Cardiac septum (tissue), 1 donor: ENCODE measurements at regions not wholly inside any gene's neighbourhood (a gene's known extent, or its start where the extent isn't known, plus 50 kb on each side); places are given as distances from the start of the nearest gene placed in this dataset.

Source experiments
- DNase-seq: peaks from one replicate; pipeline ENCODE4 v3.0.0-alpha.2; 2020; ENCODE audit warnings: low spot score
- intact Hi-C: fragments of 100-400 bp; cut with DNase I; formaldehyde crosslinking; loops from one replicate; pipeline ENCODE4 v1.14.0; 2022
- donor health status: DM: no; HTN: no; CAD: no.

DNA sequence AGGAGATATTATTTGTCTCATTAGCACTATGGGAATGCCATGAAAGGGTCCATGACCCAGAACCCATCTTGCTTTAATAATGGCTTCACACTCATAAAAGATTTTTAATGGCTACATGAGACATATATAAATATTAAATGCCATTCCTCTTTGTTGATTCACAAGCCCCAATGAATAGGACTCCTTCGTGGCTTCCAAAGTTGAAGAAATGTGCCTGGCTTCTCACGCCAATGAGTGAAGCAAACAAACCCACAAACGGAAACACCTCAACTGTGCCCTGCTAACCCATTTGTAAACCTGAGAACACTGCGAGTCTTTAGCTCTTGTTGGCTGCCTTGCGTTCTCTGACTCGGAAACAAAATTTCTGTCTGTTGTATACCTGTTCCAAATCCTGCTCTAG is 381.7 kb upstream of the DDHD1 start:
- intact Hi-C loops, result loop anchor here (10.0 kb wide), 2 partner anchors 420 to 490 kb away; partner anchors contain the start of gene BMP4
- no peak for DNase-seq

- intact Hi-C loops, result loop anchor here (10.0 kb wide), 2 partner anchors 421 to 491 kb away; partner anchors contain the start of gene BMP4
These were observed 380.4 kb upstream of the DDHD1 start for GRCh38 chr14:53533384-53533970.

DNA sequence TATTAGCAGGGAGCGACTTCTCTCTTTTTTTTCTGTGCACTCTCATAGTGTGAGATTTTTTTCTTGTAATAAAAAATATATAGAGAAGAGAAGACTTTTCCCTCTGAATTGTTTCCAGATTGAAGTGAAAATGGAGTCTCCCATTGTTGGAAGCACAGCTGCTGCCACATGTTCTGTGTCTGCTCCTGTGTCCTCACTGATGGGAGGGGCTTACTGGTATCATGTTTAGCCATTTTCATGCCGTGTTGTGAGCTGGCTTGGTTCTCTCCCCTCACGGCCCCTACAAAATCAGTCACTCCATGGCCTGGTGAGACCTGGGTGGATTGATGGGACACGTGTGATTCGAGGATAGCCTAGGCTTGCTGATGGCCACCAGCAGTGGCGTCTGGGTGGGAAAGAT is 379.7 kb upstream of the DDHD1 start:
- no peak for DNase-seq
- intact Hi-C loops, result loop anchor here (10.0 kb wide), 2 partner anchors 422 to 492 kb away; partner anchors contain the start of gene BMP4

More at GRCh38 chr14:53533384-53533970, 380.4 kb upstream of the DDHD1 start:
- no peak for DNase-seq

GRCh38 chr14:53531730-53532129 is 378.6 kb upstream of the DDHD1 start:
- intact Hi-C loops, result loop anchor here (10.0 kb wide), 2 partner anchors 423 to 493 kb away; partner anchors contain the start of gene BMP4
- DNase-seq, result no peak

DNA sequence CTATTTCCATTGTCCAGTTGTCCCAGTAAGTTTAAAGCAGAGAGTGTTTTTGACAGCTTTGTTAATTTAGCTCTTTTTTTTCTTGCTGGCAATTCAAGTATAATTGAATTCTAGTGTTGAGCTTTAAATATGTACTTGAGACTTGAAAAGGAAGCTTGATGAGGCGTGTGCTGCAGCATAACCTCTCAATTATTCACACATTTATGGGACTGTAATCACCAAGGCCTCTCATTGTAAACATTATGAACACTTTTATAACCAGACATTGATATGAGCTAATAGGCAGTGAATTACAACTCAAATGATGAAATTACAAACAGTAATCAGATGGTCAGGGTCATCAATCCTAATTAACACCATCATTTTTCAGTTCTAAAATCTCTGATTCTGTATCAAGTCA is 378.0 kb upstream of the DDHD1 start:
- intact Hi-C loops, result loop anchor here (10.0 kb wide), 2 partner anchors 424 to 494 kb away; partner anchors contain the start of gene BMP4
- DNase-seq, result no peak

DNA sequence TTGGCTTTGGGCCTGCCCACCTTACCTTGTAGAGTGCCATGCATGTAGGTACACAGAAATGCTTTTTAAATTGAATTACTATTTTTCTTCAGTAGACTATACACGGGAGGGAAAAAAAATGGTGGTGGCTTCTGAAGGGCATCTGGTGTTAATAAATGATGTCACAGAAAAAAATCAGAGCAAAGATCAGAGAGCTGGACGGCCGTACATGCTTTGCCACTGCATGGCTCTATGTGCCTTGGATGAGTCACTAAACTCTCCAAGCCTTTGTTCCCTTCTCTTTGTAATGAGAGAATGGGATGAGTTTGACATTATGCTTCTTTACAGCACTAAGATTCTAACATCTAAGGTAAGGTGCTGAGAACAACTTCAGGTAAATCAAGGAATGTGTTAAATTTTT is 376.4 kb upstream of the DDHD1 start:
- intact Hi-C loops, result no loop called here

GRCh38 chr14:53528185-53528671 is 375.1 kb upstream of the DDHD1 start:
- intact Hi-C loops, result no loop called here
- DNase-seq, result no peak

More for the DNA sequence above, 376.4 kb upstream of the DDHD1 start:
- no peak for DNase-seq

DNA sequence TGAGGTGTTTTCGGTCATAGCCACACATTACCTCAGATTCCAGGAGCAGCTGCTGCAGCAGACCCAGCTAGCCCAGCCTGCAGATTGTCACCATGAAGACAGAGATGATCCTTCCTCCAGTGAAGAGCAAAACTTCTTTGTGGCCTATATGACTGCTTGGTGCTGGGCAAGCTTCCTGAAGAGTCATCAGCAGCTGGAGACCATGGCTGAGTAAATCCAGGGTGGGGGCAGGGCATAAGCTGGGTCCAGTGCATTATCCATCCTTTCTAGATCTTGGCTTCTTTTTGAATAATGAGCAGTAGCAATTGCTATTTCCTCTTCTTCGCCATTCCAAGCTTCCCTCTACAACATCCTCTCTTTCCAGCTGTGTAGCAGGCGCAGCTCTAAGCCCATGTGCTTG is 373.1 kb upstream of the DDHD1 start:
- DNase-seq, result no peak
- intact Hi-C loops, result no loop called here

DNA sequence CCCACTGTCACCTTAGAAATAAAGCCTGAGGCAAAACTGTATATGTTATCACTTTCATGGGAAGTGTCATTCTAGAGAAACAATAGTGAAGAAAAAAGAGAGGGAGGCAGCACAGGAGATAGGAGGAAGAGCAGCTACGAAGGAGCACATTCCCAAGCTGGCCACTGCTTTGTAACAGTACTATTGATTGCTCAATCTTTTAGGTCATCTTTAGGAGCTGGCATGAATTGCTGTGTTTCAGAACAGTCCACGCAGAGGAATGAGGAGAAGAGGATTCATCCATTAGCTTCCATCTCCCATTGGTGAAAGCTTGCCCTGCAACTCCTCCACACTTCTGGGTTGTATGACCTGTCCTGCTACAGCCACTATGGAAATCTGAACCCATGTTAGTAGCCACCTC is 372.5 kb upstream of the DDHD1 start:
- no peak for DNase-seq
- intact Hi-C loops, result no loop called here

- intact Hi-C loops, result no loop called here
These were observed 371.3 kb upstream of the DDHD1 start for GRCh38 chr14:53524391-53524790.

GRCh38 chr14:53523226-53523625 is 370.1 kb upstream of the DDHD1 start:
- intact Hi-C loops, result no loop called here
- DNase-seq, result no peak

More at GRCh38 chr14:53524391-53524790, 371.3 kb upstream of the DDHD1 start:
- DNase-seq, result no peak

GRCh38 chr14:53520078-53520928 is 367.2 kb upstream of the DDHD1 start:
- intact Hi-C loops, result no loop called here
- no peak for DNase-seq

DNA sequence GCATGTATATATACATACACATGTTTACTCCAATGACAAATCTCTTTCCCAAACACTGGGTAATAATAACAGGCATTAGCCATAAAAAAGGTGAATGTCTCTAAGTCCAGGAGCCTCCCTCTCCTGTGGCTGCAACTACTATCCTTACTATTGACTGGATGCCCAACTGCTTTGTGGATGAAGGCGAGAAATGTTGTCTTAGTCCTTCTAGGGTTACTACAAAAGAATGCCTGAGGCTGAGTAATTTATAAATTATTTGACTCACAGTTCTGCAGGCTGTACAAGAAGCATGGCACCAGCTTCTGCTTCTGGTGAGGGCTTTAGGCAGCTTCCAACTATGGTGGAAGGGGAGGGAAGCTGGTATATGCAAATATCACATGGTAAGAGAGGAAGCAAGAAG is 366.0 kb upstream of the DDHD1 start:
- intact Hi-C loops, result no loop called here

DNA sequence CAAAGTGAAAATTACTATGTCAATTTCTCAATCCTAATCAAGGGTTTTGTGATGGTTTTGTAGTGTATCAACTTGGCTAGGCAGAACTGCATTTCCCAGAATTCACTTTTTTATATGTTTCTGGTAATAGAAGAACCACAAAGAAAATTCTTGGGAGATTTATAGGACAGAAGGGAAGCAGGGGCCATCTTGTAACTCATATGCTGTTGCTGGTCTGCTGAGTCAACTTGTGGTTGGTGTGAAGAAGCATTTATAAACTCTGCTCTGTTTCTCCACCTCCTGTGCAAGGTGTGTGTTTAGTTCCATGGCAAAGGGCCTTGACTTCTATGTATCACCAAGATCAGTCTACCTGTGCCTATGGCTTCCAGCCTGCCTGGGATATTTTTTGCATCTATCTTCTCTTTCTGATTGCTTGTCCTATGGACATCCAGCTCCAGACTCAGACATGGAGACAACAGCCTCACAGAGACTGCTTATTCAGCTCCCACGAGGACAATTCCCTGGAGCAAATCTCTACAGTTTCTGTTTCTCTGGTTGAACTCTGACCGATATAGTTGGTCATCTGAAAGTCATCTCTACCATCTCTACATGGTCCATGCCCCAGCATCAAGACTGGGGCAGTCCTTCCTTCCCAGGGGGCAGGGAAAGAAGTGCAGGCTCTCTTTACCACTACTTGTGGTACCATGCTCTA is 364.3 kb upstream of the DDHD1 start:
- intact Hi-C loops, result no loop called here
- DNase-seq, result no peak

More for the DNA sequence above, 366.0 kb upstream of the DDHD1 start:
- no peak for DNase-seq

DNA sequence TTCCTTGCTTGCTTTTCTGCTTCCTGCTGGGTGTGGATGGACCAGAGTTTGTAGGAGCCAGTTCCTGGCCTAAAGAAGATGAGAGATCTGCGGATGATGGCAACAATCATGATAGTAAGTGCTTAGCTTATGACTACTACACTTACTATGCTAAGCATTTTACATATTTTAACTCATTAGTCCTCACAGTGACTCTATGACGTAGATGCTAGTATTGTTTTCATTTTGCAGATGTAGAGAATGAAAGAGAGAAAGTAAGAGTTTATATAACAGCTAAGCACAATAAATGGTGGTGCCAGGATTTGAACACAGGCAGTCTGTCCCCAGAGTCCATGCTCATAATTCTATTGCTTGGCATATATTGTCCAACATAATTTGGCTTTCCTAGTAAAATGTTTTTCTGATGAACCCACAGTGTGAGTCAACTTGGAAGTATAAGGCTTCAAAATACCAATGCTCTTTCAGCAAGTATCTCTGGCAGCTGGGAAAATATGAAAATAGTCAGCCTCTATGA is 363.2 kb upstream of the DDHD1 start:
- DNase-seq, result no peak
- intact Hi-C loops, result no loop called here

DNA sequence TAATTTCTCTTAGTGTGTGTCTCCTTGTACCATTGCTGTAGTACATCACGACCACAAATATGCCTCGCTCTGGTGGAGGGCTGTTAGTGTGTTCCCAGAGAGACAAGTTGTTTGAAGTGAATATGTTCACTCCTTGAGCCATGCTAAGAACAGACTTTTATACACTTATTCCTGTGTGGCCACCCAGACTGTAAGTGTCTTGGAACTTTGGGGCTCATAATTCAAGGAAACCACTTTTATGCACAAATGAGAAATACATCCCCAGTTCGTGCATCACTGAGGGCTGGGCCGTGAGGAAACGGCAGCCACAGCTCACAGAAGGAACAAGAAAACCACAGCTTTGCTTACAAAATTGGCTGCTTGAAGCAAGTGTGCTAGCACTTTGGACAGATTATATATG is 362.2 kb upstream of the DDHD1 start:
- intact Hi-C loops, result no loop called here

DNA sequence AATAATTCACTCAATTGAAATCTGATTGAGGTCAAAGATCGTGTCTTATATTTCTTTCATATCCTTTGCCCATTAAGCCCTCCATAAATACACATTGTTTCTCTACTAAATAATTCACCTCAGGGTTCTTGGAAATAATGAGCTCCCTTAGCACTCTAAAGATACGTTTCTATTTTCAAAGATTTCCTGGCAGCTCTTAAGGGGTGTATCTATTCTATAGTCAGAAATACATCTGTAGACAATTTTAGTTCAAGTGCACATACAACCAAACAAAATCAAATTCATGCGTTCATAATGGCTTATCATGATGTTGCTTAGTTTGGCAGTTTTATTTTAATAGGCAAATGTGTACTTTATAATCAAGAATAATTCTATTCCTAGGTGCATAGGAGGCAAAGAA is 361.1 kb upstream of the DDHD1 start:
- intact Hi-C loops, result no loop called here
- no peak for DNase-seq

More for the DNA sequence above, 362.2 kb upstream of the DDHD1 start:
- no peak for DNase-seq

GRCh38 chr14:53510281-53510912 is 357.3 kb upstream of the DDHD1 start:
- intact Hi-C loops, result no loop called here
- DNase-seq, result no peak
